ENCODE measurements at regions not wholly inside any gene's neighbourhood (a gene's known extent, or its start where the extent isn't known, plus 50 kb on each side); places are given as distances from the start of the nearest gene placed in this dataset.

DNA sequence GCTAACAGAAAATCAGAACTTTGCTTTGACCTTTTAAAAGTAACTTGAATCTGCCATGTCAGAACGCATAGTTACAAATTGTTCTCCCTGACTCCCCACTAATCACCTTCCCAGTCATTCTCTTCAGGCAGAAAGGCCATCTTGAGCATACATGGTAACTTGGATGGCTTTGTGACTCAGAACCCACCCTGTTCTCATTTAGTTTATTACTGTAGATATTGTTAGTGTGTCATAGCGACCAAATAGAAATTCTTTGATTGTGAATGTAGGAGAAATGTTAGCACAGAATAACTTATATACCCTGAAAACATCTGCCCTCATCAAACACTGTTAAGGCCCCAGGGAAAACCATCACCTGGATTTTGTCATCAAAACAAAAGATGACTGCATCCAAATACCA is 382.0 kb downstream of the MAGEB5 start:
- H3K9me3 ChIP-seq, result peaks cover 0 to 11% (median 4%) of the 10 kb centered on the region in 4 donors
- intact Hi-C loops (cut with DNase I; ENCODE audit: low total_unique reads), result no loop called here
- H3K27ac ChIP-seq, result no peak overlapping the region
- no peak overlapping the region for H3K4me3 ChIP-seq
- no peak for DNase-seq
- H3K36me3 ChIP-seq, result no peaks in the 10 kb centered on the region
- WGBS, 5 donors, result 39 to 67% (median 48%) methylated on average over 2 of the region's 2 CpGs
- H3K27me3 ChIP-seq, result no peaks in the 10 kb centered on the region
- no peak for TF ChIP-seq POLR2AphosphoS5 (IDR thresholded peaks at IDR 0.05)
- TF ChIP-seq, protein P1, sequence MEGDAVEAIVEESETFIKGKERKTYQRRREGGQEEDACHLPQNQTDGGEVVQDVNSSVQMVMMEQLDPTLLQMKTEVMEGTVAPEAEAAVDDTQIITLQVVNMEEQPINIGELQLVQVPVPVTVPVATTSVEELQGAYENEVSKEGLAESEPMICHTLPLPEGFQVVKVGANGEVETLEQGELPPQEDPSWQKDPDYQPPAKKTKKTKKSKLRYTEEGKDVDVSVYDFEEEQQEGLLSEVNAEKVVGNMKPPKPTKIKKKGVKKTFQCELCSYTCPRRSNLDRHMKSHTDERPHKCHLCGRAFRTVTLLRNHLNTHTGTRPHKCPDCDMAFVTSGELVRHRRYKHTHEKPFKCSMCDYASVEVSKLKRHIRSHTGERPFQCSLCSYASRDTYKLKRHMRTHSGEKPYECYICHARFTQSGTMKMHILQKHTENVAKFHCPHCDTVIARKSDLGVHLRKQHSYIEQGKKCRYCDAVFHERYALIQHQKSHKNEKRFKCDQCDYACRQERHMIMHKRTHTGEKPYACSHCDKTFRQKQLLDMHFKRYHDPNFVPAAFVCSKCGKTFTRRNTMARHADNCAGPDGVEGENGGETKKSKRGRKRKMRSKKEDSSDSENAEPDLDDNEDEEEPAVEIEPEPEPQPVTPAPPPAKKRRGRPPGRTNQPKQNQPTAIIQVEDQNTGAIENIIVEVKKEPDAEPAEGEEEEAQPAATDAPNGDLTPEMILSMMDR (IDR thresholded peaks at IDR 0.05), result no peak
- TF ChIP-seq POLR2A (IDR thresholded peaks at IDR 0.05), result no peak
- no peak for TF ChIP-seq EP300 (IDR thresholded peaks at IDR 0.05)
- no peaks in the 10 kb centered on the region for H3K4me1 ChIP-seq

DNA sequence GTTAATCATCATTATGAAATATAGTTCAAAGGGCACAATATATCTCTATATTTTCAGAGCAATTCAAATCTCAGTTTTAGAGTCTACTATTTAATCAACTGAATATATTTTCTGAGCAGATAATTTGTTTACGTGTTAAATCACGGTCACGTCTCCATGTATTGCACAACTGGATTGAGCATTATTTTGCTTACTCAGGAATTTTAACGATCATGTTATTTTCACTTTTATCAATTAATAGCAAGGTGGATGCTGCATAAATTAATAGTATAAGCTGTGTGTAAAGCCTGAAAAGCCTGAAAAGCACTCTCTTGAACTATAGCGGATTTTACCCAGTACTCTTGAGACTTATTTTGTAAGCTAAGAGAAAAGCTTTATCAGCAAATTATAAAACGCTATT is 374.9 kb downstream of the MAGEB5 start:
- Histone ChIP-seq H3K27me3 (no peaks in the 10 kb centered on the region), H3K4me1 (no peaks in the 10 kb centered on the region), H3K27ac (no peak overlapping the region), H3K9me3 (peaks cover 0 to 11% (median 4%) of the 10 kb centered on the region in 4 donors), H3K4me3 (no peak overlapping the region), H3K36me3 (no peaks in the 10 kb centered on the region)
- intact Hi-C loops (cut with DNase I; ENCODE audit: low total_unique reads), result no loop called here
- TF ChIP-seq, protein P1 (IDR thresholded peaks at IDR 0.05), result no peak
- no peak for TF ChIP-seq EP300 (IDR thresholded peaks at IDR 0.05)
- TF ChIP-seq POLR2AphosphoS5 (IDR thresholded peaks at IDR 0.05), result no peak
- no peak for TF ChIP-seq POLR2A (IDR thresholded peaks at IDR 0.05)
- no peak for DNase-seq
- 70 to 88% (median 75%) methylated on average over 6 of the region's 6 CpGs for WGBS, 5 donors

DNA sequence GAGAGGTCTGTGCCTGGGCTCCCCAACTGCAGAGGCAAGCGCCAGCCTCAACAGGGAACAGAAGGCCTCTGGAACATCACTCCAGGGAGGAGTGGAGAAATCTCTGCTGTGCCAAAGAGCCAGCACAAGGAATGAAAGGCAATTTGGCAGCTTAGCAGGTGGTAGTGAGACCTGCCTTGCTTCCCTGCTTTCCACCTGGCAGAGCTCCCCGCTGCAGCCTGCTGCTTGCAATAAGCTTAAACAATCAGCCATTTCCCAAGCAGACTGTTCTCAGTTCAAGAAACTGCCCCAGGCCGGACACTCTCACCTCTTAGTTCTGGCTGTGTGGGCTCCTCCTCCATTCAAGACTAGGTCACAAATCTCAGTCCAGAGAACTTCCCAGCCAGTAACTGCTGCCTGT is 370.6 kb downstream of the MAGEB5 start:
- no peak for DNase-seq
- Histone ChIP-seq H3K4me1 (no peaks in the 10 kb centered on the region), H3K4me3 (no peak overlapping the region), H3K27me3 (no peaks in the 10 kb centered on the region), H3K36me3 (no peaks in the 10 kb centered on the region), H3K9me3 (peaks cover 0 to 6% (median 0%) of the 10 kb centered on the region in 4 donors), H3K27ac (no peak overlapping the region)
- intact Hi-C loops (cut with DNase I; ENCODE audit: low total_unique reads), result no loop called here
- TF ChIP-seq EP300 (IDR thresholded peaks at IDR 0.05) (no peak), POLR2AphosphoS5 (IDR thresholded peaks at IDR 0.05) (no peak), POLR2A (IDR thresholded peaks at IDR 0.05) (no peak)
- TF ChIP-seq, protein P1 (IDR thresholded peaks at IDR 0.05), result no peak
- WGBS, 5 donors, result 49 to 100% (median 74%) methylated on average over 1 to 3 of the region's 3 CpGs

DNA sequence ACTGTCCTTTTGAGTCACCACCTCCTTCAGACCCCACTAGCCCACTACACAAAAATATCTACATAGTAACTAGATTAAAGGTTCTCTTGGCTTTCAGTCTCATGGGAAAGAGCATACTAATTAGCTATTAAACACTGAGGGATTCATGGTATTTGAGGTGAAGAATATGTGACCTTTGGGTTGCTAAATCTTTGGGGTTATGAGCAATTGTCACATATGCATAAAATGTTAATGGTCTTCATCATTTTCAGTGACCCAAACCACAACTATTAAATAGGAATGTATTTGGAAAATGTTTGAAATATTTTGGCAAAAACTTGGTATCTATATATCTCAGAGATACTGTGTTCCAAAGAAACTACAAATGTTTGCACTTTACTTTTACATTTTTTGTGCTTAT is 365.1 kb downstream of the MAGEB5 start:
- no peaks in the 10 kb centered on the region for H3K36me3 ChIP-seq
- H3K9me3 ChIP-seq, result peaks cover 0 to 6% (median 0%) of the 10 kb centered on the region in 4 donors
- intact Hi-C loops (cut with DNase I; ENCODE audit: low total_unique reads), result no loop called here
- DNase-seq, result no peak
- H3K27ac ChIP-seq, result no peak overlapping the region
- no peaks in the 10 kb centered on the region for H3K4me1 ChIP-seq
- no peak overlapping the region for H3K4me3 ChIP-seq
- TF ChIP-seq POLR2A (IDR thresholded peaks at IDR 0.05) (no peak), EP300 (IDR thresholded peaks at IDR 0.05) (no peak), POLR2AphosphoS5 (IDR thresholded peaks at IDR 0.05) (no peak)
- TF ChIP-seq, protein P1 (IDR thresholded peaks at IDR 0.05), result no peak
- H3K27me3 ChIP-seq, result no peaks in the 10 kb centered on the region
